CD4-positive, alpha-beta T cell treated with Interleukin-12 subunit alpha and Interleukin-12 subunit beta, for 1 hour (primary cell): ENCODE measurements at regions not wholly inside any gene's neighbourhood (a gene's known extent, or its start where the extent isn't known, plus 50 kb on each side); places are given as distances from the start of the nearest gene placed in this dataset.

ENCODE experiments used
- DNase-seq: peaks from one replicate; pipeline ENCODE4 v3.0.0-alpha.2; 2020

GRCh38 chr1:60229821-60230220 is 156.3 kb upstream of the C1orf87 start:
- DNase-seq = no peak

DNA sequence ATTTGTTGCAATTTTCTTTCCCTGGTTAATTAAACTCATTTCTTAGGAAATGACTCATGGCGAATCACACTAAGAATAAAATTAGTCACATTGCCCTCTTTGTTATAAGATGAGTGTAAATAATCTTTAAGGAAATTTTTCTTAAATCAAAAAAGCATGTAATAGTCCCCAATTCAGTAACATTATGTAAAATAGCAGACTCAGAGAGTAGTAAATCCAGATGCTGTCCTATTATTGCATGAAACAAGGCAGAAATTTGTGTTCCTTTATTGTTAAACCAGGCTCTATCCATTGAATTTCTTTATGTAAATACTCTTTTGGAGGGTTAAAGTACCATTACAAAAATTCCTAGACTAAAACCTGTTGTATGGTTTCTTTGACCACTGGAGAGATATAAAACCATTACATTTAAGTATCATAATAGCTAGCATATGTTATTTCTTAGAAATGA is 154.5 kb upstream of the C1orf87 start:
- DNase-seq = no peak

- no peak for DNase-seq
Observed at GRCh38 chr1:60227601-60228000, 154.0 kb upstream of the C1orf87 start.

GRCh38 chr1:60225486-60225885 is 151.9 kb upstream of the C1orf87 start:
- DNase-seq = no peak

DNA sequence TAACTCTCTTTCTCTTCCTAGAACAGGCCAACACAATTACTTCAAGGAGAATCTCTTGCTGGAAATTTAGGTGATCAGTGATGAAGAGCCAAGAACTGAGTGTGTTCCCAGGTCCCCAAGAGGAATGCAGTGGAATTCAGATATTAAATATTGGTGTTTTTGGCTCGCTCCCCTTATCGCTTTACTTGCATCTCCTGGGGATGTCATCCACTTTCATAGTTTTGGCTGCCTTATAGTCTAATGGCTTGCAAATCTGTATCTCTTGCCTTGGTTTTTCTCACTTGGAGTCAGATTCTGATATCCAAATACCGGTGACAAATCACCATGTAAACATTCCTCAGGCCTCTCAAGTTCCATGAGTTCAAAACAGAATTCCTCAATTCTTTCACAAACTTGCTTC is 151.0 kb upstream of the C1orf87 start:
- no peak for DNase-seq

DNA sequence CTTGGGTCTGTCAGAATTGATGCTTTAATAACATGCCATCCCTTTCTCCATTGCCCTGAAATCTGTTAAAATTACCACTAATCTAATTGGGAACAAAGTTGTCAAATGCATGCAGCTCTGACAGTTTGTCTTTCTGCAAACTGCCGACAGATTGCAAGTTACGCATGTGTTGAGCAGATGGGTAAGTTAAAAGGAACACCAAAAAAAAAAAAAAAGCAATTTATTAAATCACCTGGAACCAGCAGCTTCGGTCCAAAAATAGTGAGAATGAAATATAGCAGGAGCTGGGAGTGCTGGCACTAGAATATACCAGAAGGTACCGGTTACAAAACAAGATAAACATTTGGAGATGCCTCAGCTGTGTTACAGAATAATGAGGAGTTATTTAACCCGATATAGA is 149.6 kb upstream of the C1orf87 start:
- no peak for DNase-seq

GRCh38 chr1:60222360-60223115 is 149.0 kb upstream of the C1orf87 start:
- DNase-seq = no peak

GRCh38 chr1:60213253-60213652 is 139.7 kb upstream of the C1orf87 start:
- DNase-seq = no peak

DNA sequence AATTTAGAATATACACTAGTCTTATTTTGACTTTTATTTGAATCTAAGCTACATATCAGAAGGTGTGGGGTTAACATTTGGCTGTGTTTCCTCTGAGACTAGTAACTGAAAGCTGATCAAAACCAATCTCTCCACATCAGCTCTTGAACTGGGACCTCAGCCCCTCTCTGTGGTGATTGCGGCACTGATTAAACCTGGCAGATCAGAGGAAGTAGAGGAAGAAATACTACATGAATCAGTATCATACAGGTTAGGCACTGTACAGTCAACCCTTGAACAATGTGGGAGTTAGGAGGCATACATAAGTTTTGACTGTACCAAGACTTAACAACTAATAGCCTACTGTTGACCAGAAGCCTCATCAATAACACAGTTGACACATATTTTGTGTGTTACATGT is 122.5 kb upstream of the C1orf87 start:
- no peak for DNase-seq

- DNase-seq = no peak
Observed at GRCh38 chr1:60185684-60186083, 112.1 kb upstream of the C1orf87 start.

GRCh38 chr1:60184521-60184920 is 111.0 kb upstream of the C1orf87 start:
- DNase-seq = no peak

- no peak for DNase-seq
Observed at GRCh38 chr1:60173729-60174505, 100.3 kb upstream of the C1orf87 start.

- no peak for DNase-seq
Observed at GRCh38 chr1:60173006-60173405, 99.4 kb upstream of the C1orf87 start.

GRCh38 chr1:60171801-60172200 is 98.2 kb upstream of the C1orf87 start:
- no peak for DNase-seq

DNA sequence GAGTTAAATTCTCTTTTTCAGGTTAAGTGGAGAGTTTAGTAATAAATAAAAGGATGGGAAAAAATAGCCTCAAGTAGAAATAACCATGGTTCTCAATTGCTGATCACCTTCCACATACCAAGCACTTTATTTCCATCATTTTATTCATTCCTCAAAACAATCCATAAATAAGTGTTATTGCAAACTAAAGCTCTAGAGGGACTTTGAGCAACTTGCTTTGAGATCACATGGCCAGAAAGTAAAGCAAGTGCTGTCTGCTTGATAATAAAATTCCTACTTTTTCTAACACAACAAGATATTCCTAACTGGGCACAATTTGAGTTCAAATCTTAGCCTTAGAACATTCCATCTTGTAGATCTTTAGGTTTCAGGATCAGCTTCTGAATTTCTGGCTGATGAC is 97.1 kb upstream of the C1orf87 start:
- no peak for DNase-seq

- no peak for DNase-seq
Observed at GRCh38 chr1:60169206-60169605, 95.6 kb upstream of the C1orf87 start.

GRCh38 chr1:60162936-60163335 is 89.4 kb upstream of the C1orf87 start:
- no peak for DNase-seq

DNA sequence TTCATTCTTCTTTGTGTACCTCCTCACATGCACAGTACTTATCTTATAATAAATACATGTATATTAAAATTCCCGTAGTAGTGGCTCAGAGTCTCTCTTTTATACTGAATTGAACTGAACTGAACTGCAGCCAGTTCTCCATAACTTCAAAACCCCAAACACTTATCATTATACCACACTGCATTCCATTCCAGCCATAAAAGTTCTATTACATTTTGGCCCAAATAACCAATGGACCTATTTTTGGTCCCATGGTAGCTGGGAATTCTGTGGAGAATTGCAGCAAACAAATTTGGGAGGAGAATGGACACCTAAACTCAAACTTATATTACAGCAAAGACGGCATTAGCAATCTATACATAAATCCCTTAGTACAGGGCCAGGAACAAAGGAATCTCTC is 86.6 kb upstream of the C1orf87 start:
- DNase-seq = no peak

DNA sequence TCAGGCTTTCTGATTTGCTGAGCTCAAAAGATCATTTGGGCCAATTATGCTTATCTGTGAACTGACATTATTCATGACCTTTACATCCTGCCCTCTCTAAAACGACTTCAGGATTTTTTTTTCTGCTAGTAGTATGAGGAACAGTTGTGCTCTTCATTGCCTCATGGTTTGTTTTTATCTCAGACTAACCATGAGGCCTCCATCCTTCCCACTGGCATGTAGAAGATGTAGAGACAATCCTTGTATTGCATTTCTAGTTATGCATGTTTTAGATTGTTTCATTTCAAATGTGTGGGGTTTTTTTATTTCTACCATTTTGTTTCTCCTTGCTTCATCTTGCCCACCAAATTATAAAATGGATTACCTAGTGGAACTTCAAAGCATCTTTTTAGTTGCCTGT is 82.8 kb upstream of the C1orf87 start:
- DNase-seq = no peak

DNA sequence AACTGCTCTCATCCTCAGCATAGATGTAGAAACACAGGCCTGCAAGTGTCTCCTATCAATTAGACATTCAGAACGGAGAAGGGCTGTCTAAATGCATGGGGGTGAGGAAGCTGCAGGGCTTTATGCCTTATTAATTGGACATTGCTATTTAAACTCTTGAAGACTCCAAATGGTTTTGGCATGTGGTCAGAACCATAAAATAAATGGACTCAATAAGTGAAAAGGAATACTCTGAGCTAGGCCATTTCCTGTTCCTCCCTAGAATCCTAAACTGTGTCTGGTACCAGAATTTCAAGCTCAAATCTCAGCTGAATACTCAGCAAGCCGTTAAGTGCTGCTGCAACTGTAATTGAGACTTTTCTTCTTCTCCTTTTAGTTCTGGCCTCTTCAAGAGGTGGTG is 80.4 kb upstream of the C1orf87 start:
- no peak for DNase-seq

DNA sequence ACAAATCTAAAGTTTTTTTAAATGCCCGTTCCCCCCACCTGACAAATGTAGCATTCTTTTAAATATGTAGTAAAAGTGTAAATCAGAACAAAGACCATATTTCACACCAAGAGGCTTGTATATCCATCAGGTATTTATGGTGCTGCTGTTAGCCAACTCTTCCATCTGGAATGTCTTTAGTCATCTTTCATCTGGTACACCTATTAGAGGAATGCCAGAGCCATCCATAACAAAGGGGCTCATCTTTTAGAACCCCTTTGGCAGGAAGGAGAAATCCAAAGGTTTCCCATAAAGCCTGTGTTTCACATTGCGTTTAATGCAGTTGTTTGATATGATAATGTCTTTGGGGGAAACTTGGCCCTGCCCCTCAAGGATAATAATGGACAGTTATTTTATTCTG is 79.3 kb upstream of the C1orf87 start:
- no peak for DNase-seq

- DNase-seq = no peak
Observed at GRCh38 chr1:60151311-60151710, 77.7 kb upstream of the C1orf87 start.

DNA sequence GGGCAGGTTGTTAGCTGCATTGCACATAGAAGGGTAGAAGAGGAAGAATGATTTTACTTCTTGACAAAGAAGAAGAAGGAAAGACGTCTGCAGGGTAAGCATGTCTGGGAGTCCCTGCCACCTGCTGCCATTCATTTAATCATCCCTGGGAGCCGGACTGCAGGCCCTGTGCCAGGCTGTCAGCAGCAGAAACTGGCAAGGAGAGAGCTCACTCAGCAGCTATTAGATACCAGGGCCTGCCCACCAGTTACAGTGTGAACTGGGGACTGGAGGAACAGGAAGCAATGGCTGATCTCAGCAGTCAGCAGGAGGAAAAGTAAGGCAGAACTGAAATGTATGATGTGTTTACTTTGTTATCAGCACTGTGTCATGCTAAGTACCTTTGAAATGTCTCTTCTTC is 75.7 kb upstream of the C1orf87 start:
- DNase-seq = no peak

- no peak for DNase-seq
Observed at GRCh38 chr1:60146884-60147283, 73.3 kb upstream of the C1orf87 start.

- no peak for DNase-seq
Observed at GRCh38 chr1:60145771-60146170, 72.2 kb upstream of the C1orf87 start.
